H9 (cell line): ENCODE measurements at regions not wholly inside any gene's neighbourhood (a gene's known extent, or its start where the extent isn't known, plus 50 kb on each side); places are given as distances from the start of the nearest gene placed in this dataset.

Source experiments
- DNase-seq: peaks from one replicate; pipeline ENCODE4 v3.0.0-alpha.2; 2017
- H2AFZ ChIP-seq: one replicate; pipeline ENCODE4 v1.6.1; 2013; ENCODE audit warnings: mild to moderate bottlenecking, low read length, control low read depth, moderate library complexity
- H2AK5ac ChIP-seq: 2 replicates; pipeline ENCODE4 v1.6.1; 2013; ENCODE audit warnings: low read length, control low read depth, mixed read lengths; ENCODE audit not compliant: insufficient read length
- H2BK120ac ChIP-seq: one replicate; pipeline ENCODE4 v1.6.1; 2013; ENCODE audit warnings: low read depth, mild to moderate bottlenecking, low read length, control low read depth, inconsistent platforms; ENCODE audit not compliant: poor library complexity, severe bottlenecking
- H2BK12ac ChIP-seq: 2 replicates; pipeline ENCODE4 v1.6.1; 2013; ENCODE audit warnings: low read length, control low read depth, mixed read lengths, low read depth; ENCODE audit not compliant: insufficient read length
- H2BK15ac ChIP-seq: 2 replicates; pipeline ENCODE4 v1.6.1; 2013; ENCODE audit warnings: low read depth, low read length, control low read depth
- H2BK20ac ChIP-seq: one replicate; pipeline ENCODE4 v1.6.1; 2013; ENCODE audit warnings: low read depth, mild to moderate bottlenecking, low read length, control low read depth, inconsistent platforms; ENCODE audit not compliant: poor library complexity, severe bottlenecking
- H2BK5ac ChIP-seq: 2 replicates; pipeline ENCODE4 v1.6.1; 2013; ENCODE audit warnings: low read length, control low read depth, mixed read lengths; ENCODE audit not compliant: insufficient read length
- H3K14ac ChIP-seq: 2 replicates; pipeline ENCODE4 v1.6.1; 2013; ENCODE audit warnings: low read length, control low read depth; ENCODE audit not compliant: insufficient read depth
- H3K18ac ChIP-seq: 2 replicates; pipeline ENCODE4 v1.6.1; 2013; ENCODE audit warnings: low read depth, mild to moderate bottlenecking, mixed read lengths, low read length, control low read depth; ENCODE audit not compliant: insufficient read length
- H3K23ac ChIP-seq: 2 replicates; pipeline ENCODE4 v1.6.1; 2013; ENCODE audit warnings: low read length, control low read depth, mixed read lengths, low read depth; ENCODE audit not compliant: insufficient read length
- H3K23me2 ChIP-seq: 2 replicates; pipeline ENCODE4 v1.6.1; 2013; ENCODE audit warnings: low read depth, mild to moderate bottlenecking, mixed read lengths, low read length, control low read depth; ENCODE audit not compliant: insufficient read length, poor library complexity, severe bottlenecking
- H3K27ac ChIP-seq: 2 replicates; pipeline ENCODE4 v1.5.1; 2013; ENCODE audit warnings: low read length, control low read depth, mixed read lengths, low read depth; ENCODE audit not compliant: insufficient read length
- H3K27me3 ChIP-seq: 2 replicates; pipeline ENCODE4 v1.6.1; 2013; ENCODE audit warnings: low read length, control low read depth, inconsistent platforms; ENCODE audit not compliant: insufficient read depth
- H3K4ac ChIP-seq: 2 replicates; pipeline ENCODE4 v1.6.1; 2013; ENCODE audit warnings: low read depth, mild to moderate bottlenecking, control low read depth, inconsistent platforms, low read length, moderate library complexity
- H3K4me1 ChIP-seq: 2 replicates; pipeline ENCODE4 v1.6.1; 2013; ENCODE audit warnings: low read length, control low read depth, inconsistent platforms; ENCODE audit not compliant: insufficient read depth
- H3K4me2 ChIP-seq: 2 replicates; pipeline ENCODE4 v1.6.1; 2013; ENCODE audit warnings: low read length, control low read depth, mixed read lengths; ENCODE audit not compliant: insufficient read length, insufficient read depth
- H3K56ac ChIP-seq: 2 replicates; pipeline ENCODE4 v1.6.1; 2013; ENCODE audit warnings: low read depth, mild to moderate bottlenecking, mixed read lengths, low read length, control low read depth; ENCODE audit not compliant: insufficient read length
- H3K79me1 ChIP-seq: 2 replicates; pipeline ENCODE4 v1.6.1; 2013; ENCODE audit warnings: low read depth, mild to moderate bottlenecking, moderate library complexity, low read length, control low read depth, inconsistent platforms; ENCODE audit not compliant: insufficient read depth, poor library complexity, severe bottlenecking
- H3K79me2 ChIP-seq: 2 replicates; pipeline ENCODE4 v1.6.1; 2013; ENCODE audit warnings: low read length, control low read depth, inconsistent platforms; ENCODE audit not compliant: insufficient read depth
- H3K9ac ChIP-seq: 2 replicates; pipeline ENCODE4 v1.6.1; 2013; ENCODE audit warnings: low read length, control low read depth, mixed read lengths; ENCODE audit not compliant: insufficient read length; ENCODE audit errors: extremely low read depth
- H3K9me3 ChIP-seq: one replicate; pipeline ENCODE4 v1.6.1; 2013; ENCODE audit warnings: low read depth, low read length, inconsistent platforms; ENCODE audit not compliant: control insufficient read depth
- H3T11ph ChIP-seq: one replicate; pipeline ENCODE4 v1.6.1; 2013; ENCODE audit warnings: mild to moderate bottlenecking, low read length, control low read depth, inconsistent platforms
- H4K20me1 ChIP-seq: one replicate; pipeline ENCODE4 v1.6.1; 2013; ENCODE audit not compliant: control insufficient read depth, insufficient read length, insufficient read depth
- H4K5ac ChIP-seq: 2 replicates; pipeline ENCODE4 v1.6.1; 2013; ENCODE audit warnings: low read depth, mild to moderate bottlenecking, mixed read lengths, low read length, control low read depth; ENCODE audit not compliant: insufficient read length
- H4K8ac ChIP-seq: replicated peaks from 2 replicates; pipeline ENCODE4 v1.6.1; 2013; ENCODE audit warnings: low read length, control low read depth, mixed read lengths, low read depth; ENCODE audit not compliant: insufficient read length
- H4K91ac ChIP-seq: 2 replicates; pipeline ENCODE4 v1.6.1; 2013; ENCODE audit warnings: low read depth, mild to moderate bottlenecking, moderate library complexity, mixed read lengths, low read length, control low read depth; ENCODE audit not compliant: insufficient read length
- H3K27ac Mint-ChIP-seq, 3 experiments: 2 replicates in 2 of 3; 3 replicates in 1 of 3; pipeline ENCODE4 v1.8.0; 2020 to 2021; ENCODE audit warnings: mixed read lengths in 3 of 3, mild to moderate bottlenecking in 1 of 3, moderate library complexity in 1 of 3
- H3K27me3 Mint-ChIP-seq: 2 replicates; pipeline ENCODE4 v1.8.0; 2021; ENCODE audit warnings: low read depth, mild to moderate bottlenecking, moderate library complexity, mixed read lengths
- H3K36me3 Mint-ChIP-seq, 3 experiments: 2 replicates in 2 of 3; 3 replicates in 1 of 3; pipeline ENCODE4 v1.8.0; 2020 to 2021; ENCODE audit warnings: low read depth in 3 of 3, mixed read lengths in 3 of 3; ENCODE audit not compliant: insufficient read depth in 1 of 3
- H3K4me1 Mint-ChIP-seq, 2 experiments: 2 replicates each; pipeline ENCODE4 v1.8.0; 2020; ENCODE audit warnings: mixed read lengths in 2 of 2
- H3K4me3 Mint-ChIP-seq, 2 experiments: 2 replicates in 1 of 2; 3 replicates in 1 of 2; pipeline ENCODE4 v1.8.0; 2020 to 2021; ENCODE audit warnings: mild to moderate bottlenecking in 2 of 2, mixed read lengths in 2 of 2, moderate library complexity in 1 of 2
- H3K9me3 Mint-ChIP-seq, 2 experiments: 2 replicates in 1 of 2; 3 replicates in 1 of 2; pipeline ENCODE4 v1.8.0; 2020; ENCODE audit warnings: mild to moderate bottlenecking in 2 of 2, mixed read lengths in 2 of 2, moderate library complexity in 1 of 2
- WGBS: extraction: QIAGEN DNeasy Blood & Tissue Kit; methylation state at CpG from one replicate; pipeline ENCODE4 v1.1.7; 2013; ENCODE audit warnings: missing lambda C conversion rate, low lambda C conversion rate, mixed read lengths; ENCODE audit not compliant: insufficient read length; ENCODE audit errors: extremely low coverage; 5-methylcytosine and 5-hydroxymethylcytosine counted together
- TF ChIP-seq, protein P1 (sequence below): fragments of 200-600 bp; sonication (generic); conservative IDR thresholded peaks from 3 replicates; pipeline ENCODE4 v1.8.0; 2021; ENCODE audit warnings: antibody characterized with exemption, mild to moderate bottlenecking

DNA sequence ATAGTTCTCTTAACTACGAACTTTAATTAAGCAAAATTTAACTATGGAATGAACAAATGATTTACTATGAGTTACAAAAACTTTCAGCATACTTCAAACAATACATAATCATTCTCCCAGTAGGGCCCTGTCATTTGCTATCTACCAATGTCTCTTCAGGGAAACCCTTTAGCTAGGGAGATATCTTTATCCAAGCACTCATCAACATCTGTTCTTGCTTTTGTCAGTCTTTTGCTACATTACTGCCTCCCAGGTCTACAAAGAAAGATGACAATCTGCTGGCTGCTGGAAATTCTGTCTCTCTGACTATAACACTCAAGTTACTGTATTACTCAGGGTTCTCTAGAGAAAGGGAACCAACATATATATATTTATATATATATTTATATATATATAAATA is 1626.3 kb upstream of the CELF4 start:
- Histone ChIP-seq H2BK120ac (no peak overlapping the region), H4K20me1 (no peaks in the 10 kb centered on the region), H2AK5ac (no peak overlapping the region), H3K23me2 (no peaks in the 10 kb centered on the region), H3K9me3 (no peaks in the 10 kb centered on the region), H3K14ac (no peak overlapping the region), H4K5ac (no peak overlapping the region), H2BK5ac (no peak overlapping the region), H2BK20ac (no peak overlapping the region), H3K23ac (no peak overlapping the region), H3K18ac (no peak overlapping the region), H4K8ac (no peak overlapping the region), H2BK12ac (no peak overlapping the region), H3K79me2 (no peaks in the 10 kb centered on the region), H3K4me1 (no peaks in the 10 kb centered on the region), H3K27me3 (no peaks in the 10 kb centered on the region), H3K4ac (no peak overlapping the region), H3K56ac (no peak overlapping the region), H4K91ac (no peak overlapping the region), H3T11ph (no peak overlapping the region), H3K4me2 (no peak overlapping the region), H2AFZ (no peak overlapping the region), H3K79me1 (no peaks in the 10 kb centered on the region), H3K27ac (no peak overlapping the region), H3K9ac (no peak overlapping the region), H2BK15ac (no peak overlapping the region)
- no peak for DNase-seq
- Mint-ChIP-seq H3K9me3 (no peaks in the 10 kb centered on the region), H3K27me3 (no peaks in the 10 kb centered on the region), H3K4me1 (peaks cover 4 to 8% of the 10 kb centered on the region in 2 experiments), H3K4me3 (no peak overlapping the region), H3K36me3 (no peaks in the 10 kb centered on the region), H3K27ac (no peak overlapping the region)
- WGBS = no CpG with 5 or more reads among the region's 1 CpG
- TF ChIP-seq, protein P1, sequence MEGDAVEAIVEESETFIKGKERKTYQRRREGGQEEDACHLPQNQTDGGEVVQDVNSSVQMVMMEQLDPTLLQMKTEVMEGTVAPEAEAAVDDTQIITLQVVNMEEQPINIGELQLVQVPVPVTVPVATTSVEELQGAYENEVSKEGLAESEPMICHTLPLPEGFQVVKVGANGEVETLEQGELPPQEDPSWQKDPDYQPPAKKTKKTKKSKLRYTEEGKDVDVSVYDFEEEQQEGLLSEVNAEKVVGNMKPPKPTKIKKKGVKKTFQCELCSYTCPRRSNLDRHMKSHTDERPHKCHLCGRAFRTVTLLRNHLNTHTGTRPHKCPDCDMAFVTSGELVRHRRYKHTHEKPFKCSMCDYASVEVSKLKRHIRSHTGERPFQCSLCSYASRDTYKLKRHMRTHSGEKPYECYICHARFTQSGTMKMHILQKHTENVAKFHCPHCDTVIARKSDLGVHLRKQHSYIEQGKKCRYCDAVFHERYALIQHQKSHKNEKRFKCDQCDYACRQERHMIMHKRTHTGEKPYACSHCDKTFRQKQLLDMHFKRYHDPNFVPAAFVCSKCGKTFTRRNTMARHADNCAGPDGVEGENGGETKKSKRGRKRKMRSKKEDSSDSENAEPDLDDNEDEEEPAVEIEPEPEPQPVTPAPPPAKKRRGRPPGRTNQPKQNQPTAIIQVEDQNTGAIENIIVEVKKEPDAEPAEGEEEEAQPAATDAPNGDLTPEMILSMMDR = no peak
